ENCODE measurements at regions not wholly inside any gene's neighbourhood (a gene's known extent, or its start where the extent isn't known, plus 50 kb on each side); places are given as distances from the start of the nearest gene placed in this dataset.

DNA sequence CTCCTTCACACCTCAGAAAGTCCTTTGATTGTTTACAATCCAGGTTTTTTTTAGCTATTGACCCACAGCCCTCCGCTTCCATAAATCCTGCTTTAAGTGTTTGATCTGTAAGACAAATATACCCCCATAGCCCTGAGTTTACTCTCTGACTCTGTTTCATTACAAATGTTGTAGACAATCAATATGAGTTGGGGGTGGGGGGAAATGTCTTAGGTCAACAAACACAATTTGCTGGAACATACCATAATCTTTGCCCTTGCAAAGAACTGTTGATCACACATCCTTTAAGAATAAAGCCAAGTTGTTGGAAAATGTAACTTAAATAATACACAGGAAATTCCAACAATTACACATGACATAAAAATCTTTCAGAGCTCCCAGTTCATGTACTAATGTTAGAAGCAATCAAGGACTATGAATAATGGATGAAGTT lies 301.8 kb upstream of the SEMA6D start (continued):
- TF ChIP-seq, protein P1, sequence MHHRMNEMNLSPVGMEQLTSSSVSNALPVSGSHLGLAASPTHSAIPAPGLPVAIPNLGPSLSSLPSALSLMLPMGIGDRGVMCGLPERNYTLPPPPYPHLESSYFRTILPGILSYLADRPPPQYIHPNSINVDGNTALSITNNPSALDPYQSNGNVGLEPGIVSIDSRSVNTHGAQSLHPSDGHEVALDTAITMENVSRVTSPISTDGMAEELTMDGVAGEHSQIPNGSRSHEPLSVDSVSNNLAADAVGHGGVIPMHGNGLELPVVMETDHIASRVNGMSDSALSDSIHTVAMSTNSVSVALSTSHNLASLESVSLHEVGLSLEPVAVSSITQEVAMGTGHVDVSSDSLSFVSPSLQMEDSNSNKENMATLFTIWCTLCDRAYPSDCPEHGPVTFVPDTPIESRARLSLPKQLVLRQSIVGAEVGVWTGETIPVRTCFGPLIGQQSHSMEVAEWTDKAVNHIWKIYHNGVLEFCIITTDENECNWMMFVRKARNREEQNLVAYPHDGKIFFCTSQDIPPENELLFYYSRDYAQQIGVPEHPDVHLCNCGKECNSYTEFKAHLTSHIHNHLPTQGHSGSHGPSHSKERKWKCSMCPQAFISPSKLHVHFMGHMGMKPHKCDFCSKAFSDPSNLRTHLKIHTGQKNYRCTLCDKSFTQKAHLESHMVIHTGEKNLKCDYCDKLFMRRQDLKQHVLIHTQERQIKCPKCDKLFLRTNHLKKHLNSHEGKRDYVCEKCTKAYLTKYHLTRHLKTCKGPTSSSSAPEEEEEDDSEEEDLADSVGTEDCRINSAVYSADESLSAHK (CRISPR knock-in tag; IDR thresholded peaks at IDR 0.05; ENCODE audit: borderline replicate concordance), result no peak
- TF ChIP-seq RARA (CRISPR knock-in tag; IDR thresholded peaks at IDR 0.05), result peak; percentile 72
- TF ChIP-seq, protein P2, sequence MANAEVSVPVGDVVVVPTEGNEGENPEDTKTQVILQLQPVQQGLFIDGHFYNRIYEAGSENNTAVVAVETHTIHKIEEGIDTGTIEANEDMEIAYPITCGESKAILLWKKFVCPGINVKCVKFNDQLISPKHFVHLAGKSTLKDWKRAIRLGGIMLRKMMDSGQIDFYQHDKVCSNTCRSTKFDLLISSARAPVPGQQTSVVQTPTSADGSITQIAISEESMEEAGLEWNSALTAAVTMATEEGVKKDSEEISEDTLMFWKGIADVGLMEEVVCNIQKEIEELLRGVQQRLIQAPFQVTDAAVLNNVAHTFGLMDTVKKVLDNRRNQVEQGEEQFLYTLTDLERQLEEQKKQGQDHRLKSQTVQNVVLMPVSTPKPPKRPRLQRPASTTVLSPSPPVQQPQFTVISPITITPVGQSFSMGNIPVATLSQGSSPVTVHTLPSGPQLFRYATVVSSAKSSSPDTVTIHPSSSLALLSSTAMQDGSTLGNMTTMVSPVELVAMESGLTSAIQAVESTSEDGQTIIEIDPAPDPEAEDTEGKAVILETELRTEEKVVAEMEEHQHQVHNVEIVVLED (CRISPR knock-in tag; IDR thresholded peaks at IDR 0.05; ENCODE audit: borderline replicate concordance), result no peak
- no peak for TF ChIP-seq NFYB (CRISPR knock-in tag; IDR thresholded peaks at IDR 0.05)
- TF ChIP-seq HMG20B (CRISPR knock-in tag; conservative IDR thresholded peaks at IDR 0.05), result no peak
- TF ChIP-seq, protein P3, sequence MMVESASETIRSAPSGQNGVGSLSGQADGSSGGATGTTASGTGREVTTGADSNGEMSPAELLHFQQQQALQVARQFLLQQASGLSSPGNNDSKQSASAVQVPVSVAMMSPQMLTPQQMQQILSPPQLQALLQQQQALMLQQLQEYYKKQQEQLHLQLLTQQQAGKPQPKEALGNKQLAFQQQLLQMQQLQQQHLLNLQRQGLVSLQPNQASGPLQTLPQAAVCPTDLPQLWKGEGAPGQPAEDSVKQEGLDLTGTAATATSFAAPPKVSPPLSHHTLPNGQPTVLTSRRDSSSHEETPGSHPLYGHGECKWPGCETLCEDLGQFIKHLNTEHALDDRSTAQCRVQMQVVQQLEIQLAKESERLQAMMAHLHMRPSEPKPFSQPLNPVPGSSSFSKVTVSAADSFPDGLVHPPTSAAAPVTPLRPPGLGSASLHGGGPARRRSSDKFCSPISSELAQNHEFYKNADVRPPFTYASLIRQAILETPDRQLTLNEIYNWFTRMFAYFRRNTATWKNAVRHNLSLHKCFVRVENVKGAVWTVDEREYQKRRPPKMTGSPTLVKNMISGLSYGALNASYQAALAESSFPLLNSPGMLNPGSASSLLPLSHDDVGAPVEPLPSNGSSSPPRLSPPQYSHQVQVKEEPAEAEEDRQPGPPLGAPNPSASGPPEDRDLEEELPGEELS (CRISPR knock-in tag; IDR thresholded peaks at IDR 0.05), result no peak
- TF ChIP-seq TP53 (CRISPR knock-in tag; conservative IDR thresholded peaks at IDR 0.05), result no peak
- no peak for TF ChIP-seq ZNF274 (CRISPR knock-in tag; IDR thresholded peaks at IDR 0.05)
